Aorta (tissue), 5 donors: ENCODE measurements at regions not wholly inside any gene's neighbourhood (a gene's known extent, or its start where the extent isn't known, plus 50 kb on each side); places are given as distances from the start of the nearest gene placed in this dataset.
"Not testable (repeated sequence)": the region's sequence is repeated elsewhere in the genome, so short reads cannot be mapped to it uniquely, and the experiment has no call there.

Source experiments
- ATAC-seq: fragments of 200-7000 bp; cut with Tn5 transposase; one replicate; pipeline ENCODE4 v1.9.1; 2022; ENCODE audit warnings: moderate library complexity; ENCODE audit not compliant: low FRiP score
- DNase-seq, 2 donors: peaks; one replicate each; pipeline ENCODE4 v3.0.0-alpha.2; 2020
- H3K27ac ChIP-seq, 2 donors: one replicate each; pipeline ENCODE4 v1.5.1; 2013; ENCODE audit warnings: low read length in 2 of 2, mild to moderate bottlenecking in 2 of 2, moderate library complexity in 2 of 2, control low read depth in 1 of 2, inconsistent platforms in 1 of 2, low read depth in 1 of 2
- H3K27me3 ChIP-seq, 2 donors: one replicate each; pipeline ENCODE4 v1.6.1; 2013; ENCODE audit warnings: control low read depth in 1 of 2, low read length in 1 of 2, mild to moderate bottlenecking in 1 of 2, moderate library complexity in 1 of 2; ENCODE audit not compliant: insufficient read depth in 2 of 2, control insufficient read depth in 1 of 2
- H3K36me3 ChIP-seq, 2 donors: one replicate each; pipeline ENCODE4 v1.6.1; 2013; ENCODE audit warnings: control low read depth in 1 of 2, low read length in 1 of 2, mild to moderate bottlenecking in 1 of 2; ENCODE audit not compliant: insufficient read depth in 2 of 2, control insufficient read depth in 1 of 2
- H3K4me1 ChIP-seq, 2 donors: one replicate each; pipeline ENCODE4 v1.6.1; 2013; ENCODE audit warnings: low read length in 2 of 2, control low read depth in 1 of 2, mild to moderate bottlenecking in 1 of 2, moderate library complexity in 1 of 2; ENCODE audit not compliant: insufficient read depth in 2 of 2, control insufficient read depth in 1 of 2
- H3K4me3 ChIP-seq, 2 donors: one replicate each; pipeline ENCODE4 v1.5.1; 2013; ENCODE audit warnings: low read length in 2 of 2, control low read depth in 1 of 2, mild to moderate bottlenecking in 1 of 2
- H3K9me3 ChIP-seq: one replicate; pipeline ENCODE4 v1.6.1; 2013; ENCODE audit warnings: mild to moderate bottlenecking, low read length; ENCODE audit not compliant: control insufficient read depth
- WGBS, 2 donors: extraction: QIAGEN DNeasy Blood & Tissue Kit; methylation state at CpG; one replicate each; pipeline ENCODE4 v1.1.7; 2013; 5-methylcytosine and 5-hydroxymethylcytosine counted together
- intact Hi-C, 2 donors: fragments of 100-400 bp; cut with DNase I; formaldehyde crosslinking; loops; one replicate each; pipeline versions ENCODE4 v1.14.2 to v1.15.0; 2022
- donor health status: healthy with polysubstance abuse.
- donor health status: Bipolar disorder and iron deficiency.
- donor health status: DM: no; HTN: no; CAD: no.
- donor health status: DM: no; HTN: no; CAD: no.
- donor health status: DM: yes; HTN: yes; CAD: no.

DNA sequence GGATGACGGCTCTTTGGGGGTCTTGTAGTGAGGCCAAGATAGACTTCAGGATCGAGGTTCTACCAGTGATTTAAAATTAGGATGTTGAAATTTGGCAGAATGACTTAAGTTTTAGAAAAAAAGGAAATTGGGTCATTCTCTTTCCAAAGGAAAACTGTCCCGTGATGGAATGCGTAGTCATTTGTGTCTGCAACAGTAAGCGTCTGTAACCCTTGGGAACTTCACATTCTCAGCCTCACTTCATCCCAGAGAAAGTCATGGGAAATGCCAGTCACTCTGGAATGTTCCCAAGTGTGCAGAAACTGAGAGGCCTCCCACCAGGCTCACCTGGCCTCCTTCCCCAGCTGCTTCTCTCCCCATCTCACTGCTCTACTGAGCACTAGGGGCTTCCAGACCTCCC is 5441.4 kb upstream of the TPTE start:
- H3K27me3 ChIP-seq, H3K4me3 ChIP-seq, intact Hi-C loops, H3K4me1 ChIP-seq, DNase-seq, H3K9me3 ChIP-seq, H3K36me3 ChIP-seq, H3K27ac ChIP-seq: not testable (repeated sequence)
- peak; percentile 52 for ATAC-seq
- WGBS, 2 donors = no CpG with 5 or more reads among the region's 5 CpGs

DNA sequence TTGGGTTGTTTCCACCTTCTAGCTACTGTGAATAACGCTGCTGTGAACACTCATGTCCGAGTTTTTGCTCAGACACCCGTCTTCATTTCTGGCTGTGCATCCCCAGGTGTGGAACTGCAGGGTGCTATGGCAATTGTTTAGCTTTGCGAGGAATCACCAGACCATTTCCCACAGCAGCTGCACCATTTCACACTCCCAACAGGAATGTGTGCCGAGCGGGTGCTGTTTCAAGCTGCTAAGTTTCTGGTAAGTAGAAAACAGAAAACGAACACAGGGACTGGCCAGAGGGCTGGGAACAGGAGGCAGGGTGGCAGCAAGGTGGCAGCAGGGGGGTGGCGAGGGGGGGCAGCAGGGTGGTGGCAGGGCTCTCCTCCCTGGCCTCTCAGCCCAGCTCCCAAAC is 5437.1 kb upstream of the TPTE start:
- intact Hi-C loops = not testable (repeated sequence)
- WGBS, 2 donors = 88 to 91% methylated on average over 3 to 4 of the region's 8 CpGs

DNA sequence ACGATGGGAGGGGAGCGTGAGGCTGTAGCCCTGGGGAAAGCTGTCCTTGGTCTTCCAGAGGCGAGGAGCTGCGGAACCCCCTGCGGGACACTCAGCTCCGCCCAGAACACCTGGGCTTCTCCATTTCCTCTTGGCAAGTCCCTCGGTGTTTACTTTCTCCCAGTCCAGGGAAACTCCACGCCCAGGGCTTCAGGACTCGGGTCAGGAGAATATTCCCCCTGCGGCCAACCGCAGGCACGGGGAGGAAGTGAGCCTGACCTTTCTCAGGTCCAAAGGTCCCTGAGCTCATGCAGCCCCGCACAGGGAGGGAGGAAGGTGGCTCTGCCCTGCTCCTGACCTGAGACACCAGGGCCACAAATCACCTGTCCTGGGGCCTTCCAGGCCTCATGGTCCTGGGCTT is 5435.9 kb upstream of the TPTE start:
- DNase-seq, H3K4me3 ChIP-seq, ATAC-seq, H3K27me3 ChIP-seq, H3K36me3 ChIP-seq, H3K4me1 ChIP-seq, intact Hi-C loops, H3K9me3 ChIP-seq, H3K27ac ChIP-seq: not testable (repeated sequence)
- WGBS, 2 donors = 89 to 100% methylated on average over 1 to 6 of the region's 13 CpGs

More for the DNA sequence above, 5437.1 kb upstream of the TPTE start:
- H3K27me3 ChIP-seq, H3K4me1 ChIP-seq, ATAC-seq, H3K9me3 ChIP-seq, H3K4me3 ChIP-seq, DNase-seq, H3K36me3 ChIP-seq, H3K27ac ChIP-seq: not testable (repeated sequence)

DNA sequence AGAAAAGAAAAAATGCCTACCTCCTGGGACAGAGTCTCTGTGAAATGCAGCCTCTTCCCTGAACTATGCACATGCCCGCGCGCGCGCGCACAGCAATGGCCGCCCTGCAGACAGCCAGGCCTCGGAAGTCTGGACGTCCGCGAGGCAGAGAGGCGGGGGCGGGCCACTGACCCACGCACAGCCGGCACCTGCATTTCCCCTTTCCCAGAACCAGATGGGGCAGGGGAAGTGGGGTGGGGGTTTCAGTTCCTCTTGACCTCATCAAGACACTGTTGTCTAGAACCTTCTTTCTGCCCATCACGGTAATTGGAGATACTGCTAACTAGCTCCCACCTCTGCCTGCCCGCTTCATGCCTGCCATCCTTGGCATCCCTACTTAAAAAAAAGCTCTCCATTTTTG is 5435.0 kb upstream of the TPTE start:
- H3K27me3 ChIP-seq, H3K4me1 ChIP-seq, ATAC-seq, H3K9me3 ChIP-seq, H3K4me3 ChIP-seq, H3K27ac ChIP-seq, intact Hi-C loops, H3K36me3 ChIP-seq: not testable (repeated sequence)
- DNase-seq = peak; percentile 38 to 81
- WGBS, 2 donors = 85 to 100% methylated on average over 2 to 12 of the region's 17 CpGs

DNA sequence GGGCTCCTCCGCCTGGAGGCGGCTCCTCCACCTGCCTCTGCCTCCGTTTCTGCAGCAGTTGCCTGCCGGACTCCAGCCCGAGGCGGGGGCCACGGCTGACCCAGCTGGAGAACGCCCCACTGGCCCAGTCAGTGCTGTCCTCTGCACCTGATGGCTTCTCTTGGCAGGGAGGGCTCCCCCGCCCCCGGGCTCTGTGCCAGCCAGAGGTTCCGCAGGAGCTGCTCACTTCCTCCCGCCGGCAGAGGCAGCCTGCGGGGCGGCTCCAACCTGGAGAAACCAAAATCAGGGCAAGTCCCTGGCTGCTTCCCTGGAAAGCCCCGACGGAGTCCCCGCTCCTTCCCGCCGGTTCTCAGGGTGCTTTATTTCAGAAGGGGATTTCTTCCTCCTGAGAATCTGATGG is 5432.6 kb upstream of the TPTE start:
- H3K4me3 ChIP-seq, H3K27ac ChIP-seq, ATAC-seq, DNase-seq, H3K27me3 ChIP-seq, intact Hi-C loops, H3K36me3 ChIP-seq, H3K9me3 ChIP-seq, H3K4me1 ChIP-seq: not testable (repeated sequence)
- WGBS, 2 donors = no CpG with 5 or more reads among the region's 20 CpGs

DNA sequence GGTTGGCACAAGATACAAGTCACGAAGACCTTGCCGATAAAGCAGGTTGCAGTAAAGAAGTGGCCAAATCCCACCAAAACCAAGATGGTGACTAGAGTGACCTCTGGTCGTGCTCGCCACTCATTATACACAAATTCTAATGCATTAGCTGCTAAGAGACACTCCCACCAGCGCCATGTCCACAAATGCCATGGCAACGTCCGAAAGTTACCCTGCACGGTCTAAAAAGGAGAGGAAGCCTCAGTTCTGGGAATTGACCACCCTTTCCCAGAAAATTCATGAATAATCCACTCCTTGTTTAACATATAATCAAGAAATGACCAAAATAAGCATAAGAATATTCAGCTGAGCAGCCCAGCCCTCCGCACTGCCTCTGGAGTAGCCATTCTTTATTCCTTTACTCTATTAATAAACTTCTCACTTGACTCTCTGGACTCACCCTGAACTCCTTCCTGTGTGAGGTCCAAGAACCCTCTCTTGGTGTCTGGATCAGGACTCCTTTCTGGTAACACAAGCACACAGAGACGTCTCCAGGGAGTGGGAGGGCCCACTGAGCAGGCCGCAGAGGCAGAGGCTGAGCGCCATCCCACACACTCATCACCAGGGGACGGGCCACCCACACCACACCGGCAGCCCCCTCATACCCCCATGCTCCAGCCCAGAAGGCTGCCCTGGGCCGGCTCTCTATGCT is 5431.8 kb upstream of the TPTE start:
- DNase-seq (peak; percentile 49 to 70), ATAC-seq (peak; percentile 62)
- H3K4me3 ChIP-seq, intact Hi-C loops, H3K27ac ChIP-seq, H3K36me3 ChIP-seq, H3K9me3 ChIP-seq, H3K27me3 ChIP-seq, H3K4me1 ChIP-seq: not testable (repeated sequence)
- 53 to 63% methylated on average over 3 to 4 of the region's 15 CpGs for WGBS, 2 donors

DNA sequence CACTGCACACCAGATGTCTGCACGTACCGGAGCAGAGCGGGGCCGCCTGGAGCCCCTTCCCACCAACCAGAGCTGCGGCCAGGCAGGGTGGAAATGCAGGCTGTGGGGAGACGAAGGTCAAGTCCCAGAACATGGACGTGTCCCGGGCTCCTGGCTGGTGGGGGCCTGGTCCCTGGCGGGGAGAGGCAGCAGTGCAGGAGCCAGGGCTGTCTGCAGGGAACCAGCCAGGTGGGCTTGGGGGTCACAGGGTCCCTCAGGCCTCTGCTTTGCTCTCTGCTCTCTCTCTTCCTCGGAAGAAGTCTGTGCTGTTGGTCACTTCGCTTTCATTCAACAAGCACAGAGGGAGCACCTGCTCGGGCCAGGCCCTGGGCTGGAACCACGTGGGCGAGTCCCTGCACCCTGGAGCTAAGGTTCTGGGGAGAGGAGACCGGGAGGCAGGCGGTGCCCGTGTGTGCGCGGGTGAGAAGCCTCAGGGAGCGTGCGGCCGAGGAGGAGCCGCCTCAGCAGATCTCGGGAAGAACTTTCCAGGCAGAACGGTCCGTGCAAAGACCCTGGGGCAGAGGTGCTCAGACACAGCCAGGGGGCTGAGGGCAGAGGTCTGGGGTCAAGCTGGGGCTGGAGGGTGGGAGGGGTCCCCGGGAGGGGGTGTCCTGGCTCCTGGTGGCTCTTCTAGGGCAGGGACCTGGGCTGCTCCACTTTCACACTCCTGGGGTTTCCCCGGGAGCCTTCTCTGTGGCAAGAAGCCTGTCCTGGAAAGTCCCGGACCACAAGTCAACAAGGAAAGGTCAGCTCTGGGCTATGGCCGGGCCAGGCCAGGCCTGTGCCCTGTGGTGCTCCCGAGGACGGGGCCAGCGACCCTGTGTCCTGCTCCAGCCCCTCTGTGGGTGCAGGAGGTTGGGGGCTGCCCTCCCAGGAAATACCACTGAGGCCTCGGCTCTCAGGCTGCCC is 5431.0 kb upstream of the TPTE start:
- ATAC-seq (peak; percentile 9), DNase-seq (peak; percentile 24 to 28)
- H3K36me3 ChIP-seq, H3K27ac ChIP-seq, H3K4me1 ChIP-seq, H3K9me3 ChIP-seq, H3K4me3 ChIP-seq, intact Hi-C loops, H3K27me3 ChIP-seq: not testable (repeated sequence)
- 95 to 98% methylated on average over 12 to 21 of the region's 34 CpGs for WGBS, 2 donors

DNA sequence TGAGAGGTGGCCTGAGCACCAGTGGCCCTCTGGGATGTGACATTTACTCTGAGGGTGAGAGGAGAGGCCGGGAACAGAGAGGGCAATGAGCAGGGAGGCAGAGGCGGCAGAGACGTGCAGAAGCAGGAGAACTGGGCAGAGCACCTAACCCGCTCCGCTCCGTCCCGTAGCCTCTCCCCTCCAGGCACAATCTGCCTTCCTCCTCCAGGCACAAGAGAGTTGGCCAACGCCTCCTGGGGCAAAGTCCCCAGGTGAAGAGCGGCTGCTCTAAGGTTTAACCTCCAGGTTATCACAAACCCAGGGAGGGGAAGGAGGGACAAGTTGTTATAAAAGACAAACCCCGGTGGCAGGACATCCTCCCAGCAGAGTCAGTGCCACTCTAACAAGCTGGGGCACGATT is 5430.1 kb upstream of the TPTE start:
- DNase-seq, H3K9me3 ChIP-seq, H3K4me1 ChIP-seq, ATAC-seq, H3K27ac ChIP-seq, H3K4me3 ChIP-seq, H3K27me3 ChIP-seq, intact Hi-C loops, H3K36me3 ChIP-seq: not testable (repeated sequence)
- WGBS, 2 donors = no CpG with 5 or more reads among the region's 11 CpGs

DNA sequence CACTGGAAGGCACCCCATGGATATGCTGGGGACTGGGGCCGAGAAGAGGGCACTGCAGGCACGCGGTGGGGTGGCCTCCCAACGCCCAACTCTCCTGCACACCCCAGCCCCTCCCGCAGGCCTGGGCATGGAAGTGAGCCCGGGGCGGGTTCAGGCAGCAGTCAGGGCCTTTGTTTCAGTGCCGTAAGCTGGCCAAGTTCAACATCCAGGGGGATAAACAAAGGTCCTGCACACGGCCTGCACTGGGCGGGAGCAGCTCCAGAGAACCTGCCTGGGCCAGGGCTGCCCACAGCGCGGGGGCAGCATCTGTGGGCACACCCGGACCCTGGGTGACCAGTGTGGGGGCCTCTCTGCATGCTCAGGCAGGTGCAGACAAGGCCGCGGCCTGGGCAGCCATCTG is 5425.8 kb upstream of the TPTE start:
- peak; percentile 46 for ATAC-seq
- H3K9me3 ChIP-seq, intact Hi-C loops, H3K27ac ChIP-seq, H3K4me1 ChIP-seq, H3K36me3 ChIP-seq, H3K4me3 ChIP-seq, H3K27me3 ChIP-seq, DNase-seq: not testable (repeated sequence)
- WGBS, 2 donors = 3 to 14% methylated on average over 5 to 6 of the region's 15 CpGs
